DMS153 (cell line): ENCODE measurements at regions not wholly inside any gene's neighbourhood (a gene's known extent, or its start where the extent isn't known, plus 50 kb on each side); places are given as distances from the start of the nearest gene placed in this dataset.
A peak's percentile ranks its signal among the peaks of the same experiment; 100 is the strongest.
"Not testable (repeated sequence)": the region's sequence is repeated elsewhere in the genome, so short reads cannot be mapped to it uniquely, and the experiment has no call there.

Experiments used
- DNase-seq: peaks from one replicate; lab custom pipeline; 2025; lab: John Stamatoyannopoulos, UW

DNA sequence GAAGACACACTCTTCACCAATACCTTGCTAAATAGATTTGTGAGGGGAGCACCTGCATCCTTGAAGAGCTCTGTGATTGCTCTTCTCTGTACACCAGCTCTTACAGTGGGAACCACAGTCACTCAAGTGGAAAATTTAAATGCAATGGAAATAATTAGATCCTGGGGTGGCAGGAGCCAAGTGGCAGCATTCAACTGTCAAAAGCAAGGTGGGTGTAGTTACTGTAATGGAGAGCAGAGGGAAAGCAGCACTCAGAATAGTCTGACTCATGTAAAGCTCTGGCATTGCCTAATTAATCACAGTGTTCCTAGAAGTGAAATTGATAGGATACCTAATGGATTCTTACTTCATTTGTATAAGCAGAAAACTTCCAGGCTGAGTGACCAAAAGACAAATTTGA lies 245.8 kb downstream of the KCNE4 start:
- DNase-seq = peak; percentile 33

DNA sequence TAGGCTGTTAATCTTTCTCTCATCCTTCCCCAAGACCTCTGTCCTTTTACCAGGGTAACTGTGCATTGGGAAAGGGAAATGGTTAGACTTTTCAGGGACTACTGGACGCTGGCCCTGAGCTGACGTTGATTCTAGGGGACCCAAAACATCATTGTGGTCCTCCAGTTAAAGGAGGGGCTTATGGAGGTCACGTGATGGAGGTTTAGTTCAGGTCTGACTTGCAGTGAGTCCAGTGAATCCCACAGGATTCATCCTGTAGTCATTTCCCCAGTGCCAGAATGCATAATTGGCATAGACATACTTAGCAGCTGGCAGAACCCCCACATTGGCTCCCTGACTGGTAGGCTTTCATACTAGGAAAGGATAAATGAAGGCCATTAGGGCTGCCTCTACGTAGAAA lies 246.3 kb downstream of the KCNE4 start:
- DNase-seq = not testable (repeated sequence)

DNA sequence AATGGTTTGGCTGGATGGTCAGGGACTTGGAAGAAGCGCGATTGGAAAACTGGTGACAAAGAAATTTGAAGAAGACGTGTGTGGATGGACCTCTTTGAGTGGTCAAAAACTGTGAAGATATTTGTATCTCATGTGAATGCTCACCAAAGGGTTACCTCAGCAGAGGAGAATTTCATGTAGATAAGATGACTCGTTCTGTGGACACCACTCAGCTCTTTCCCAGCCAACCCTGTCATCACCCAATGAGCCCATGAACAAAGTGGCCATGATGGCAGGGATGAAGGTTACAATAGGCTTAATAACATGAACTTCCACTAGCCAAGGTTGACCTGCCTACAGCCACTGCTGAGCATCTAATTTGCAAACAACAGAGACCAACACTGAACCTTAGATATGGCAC lies 248.3 kb downstream of the KCNE4 start:
- DNase-seq = no peak

DNA sequence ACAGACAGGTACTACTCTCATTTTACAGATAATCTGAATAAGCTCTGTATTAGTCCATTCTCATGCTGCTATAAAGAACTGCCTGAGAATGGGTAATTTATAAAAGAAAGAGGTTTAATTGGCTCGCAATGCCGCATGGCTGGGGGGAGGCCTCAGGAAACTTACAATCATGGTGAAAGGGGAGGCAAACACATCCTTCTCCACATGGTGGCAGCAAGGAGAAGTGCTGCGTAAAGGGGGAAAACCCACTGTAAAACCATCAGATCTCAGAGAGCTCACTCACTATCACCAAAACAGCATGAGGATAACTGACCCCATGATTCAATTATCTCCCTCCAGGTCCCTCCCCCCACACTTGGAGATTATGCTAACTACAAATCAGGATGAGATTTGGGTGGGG lies 254.4 kb downstream of the KCNE4 start:
- no peak for DNase-seq

DNA sequence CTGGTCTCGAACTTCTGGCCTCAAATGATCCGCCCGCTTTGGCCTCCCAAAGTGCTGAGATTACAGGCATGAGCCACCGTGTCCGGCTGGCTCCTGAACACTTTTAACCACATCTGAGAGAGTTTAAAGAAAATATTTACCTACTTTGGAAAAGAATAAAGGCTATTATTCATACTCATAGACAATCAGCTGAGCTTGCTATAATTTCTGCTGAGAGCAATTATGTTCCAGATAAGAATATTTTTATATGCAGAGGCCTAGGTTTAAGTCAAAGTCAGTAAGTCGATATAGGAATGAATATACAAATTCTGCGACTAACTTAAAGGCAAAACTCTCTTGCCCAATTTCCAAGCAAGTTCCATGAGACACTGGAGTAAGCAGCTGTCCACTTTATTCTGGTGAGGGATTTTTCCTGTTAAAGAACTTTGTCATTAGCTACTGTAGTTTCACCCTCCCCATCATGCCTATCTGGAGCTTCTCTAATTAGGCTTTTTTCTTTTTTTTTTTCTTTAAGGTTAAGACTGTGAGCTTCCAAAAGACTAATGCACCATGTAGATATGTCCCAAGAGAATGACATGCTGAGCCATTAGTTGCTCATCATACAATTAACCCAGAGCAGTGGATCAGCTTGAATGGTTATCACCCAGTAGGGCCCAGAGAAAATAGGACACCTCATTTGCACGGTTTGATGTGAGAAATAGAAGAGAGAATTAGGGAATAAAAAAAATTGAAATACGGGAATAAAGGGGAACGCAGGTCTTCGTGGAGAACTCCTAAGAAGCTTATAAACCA lies 260.1 kb downstream of the KCNE4 start:
- no peak for DNase-seq

DNA sequence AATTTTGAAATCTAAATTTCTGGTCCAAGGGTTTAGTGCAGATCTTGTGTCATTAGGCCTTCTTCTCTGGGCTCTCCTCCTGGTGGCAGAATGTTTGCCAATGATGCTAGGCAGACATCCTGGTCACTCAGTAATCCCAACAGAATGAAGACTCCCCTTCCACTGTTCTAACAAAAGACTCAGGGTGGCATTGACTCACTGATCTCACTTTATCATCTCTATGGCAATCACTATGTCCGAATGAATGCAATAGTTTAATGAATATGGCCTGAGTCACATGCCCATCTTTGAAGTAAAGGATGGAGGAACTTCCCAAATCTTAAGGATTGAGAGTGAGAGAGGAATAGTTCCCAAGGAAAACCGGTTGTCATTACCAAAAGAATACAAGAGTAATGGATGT lies 261.1 kb downstream of the KCNE4 start:
- no peak for DNase-seq

DNA sequence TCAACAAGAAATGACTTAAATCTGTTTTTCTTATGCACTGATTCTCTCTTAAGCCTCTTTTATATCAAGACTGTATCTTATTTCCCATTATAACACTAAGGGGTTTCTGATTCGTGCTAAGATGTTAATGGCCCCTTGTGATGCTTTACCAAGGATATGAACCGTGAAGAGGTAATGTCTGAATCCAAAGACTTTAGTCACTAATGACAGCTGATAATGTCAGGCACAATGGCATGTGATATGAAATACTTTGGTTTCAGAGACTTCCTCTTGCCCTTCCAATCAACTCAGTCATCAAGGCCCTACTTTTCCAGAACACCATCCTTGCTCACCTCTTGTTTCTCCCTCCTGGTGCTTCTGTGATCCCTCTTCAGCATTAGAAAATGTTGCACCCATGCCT lies 262.8 kb downstream of the KCNE4 start:
- DNase-seq = no peak

DNA sequence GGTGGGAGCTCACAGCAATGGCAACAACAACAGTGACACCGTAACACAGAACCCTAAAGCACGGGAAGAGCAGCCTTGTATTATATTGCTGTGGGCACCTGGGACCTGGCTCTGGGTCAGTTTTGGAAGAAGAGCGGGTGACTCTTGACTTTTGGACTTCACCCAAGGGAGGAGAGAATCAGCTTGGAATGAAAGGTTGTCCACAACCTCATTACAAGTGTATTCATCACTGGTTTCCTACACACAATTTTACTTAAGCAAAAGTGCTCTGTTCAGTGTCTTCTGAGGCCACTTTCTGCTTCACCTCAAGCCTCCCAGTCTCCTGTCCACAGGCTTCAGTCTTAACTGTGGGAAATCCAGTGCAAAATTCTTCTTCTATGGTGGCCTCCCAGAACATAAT lies 263.8 kb downstream of the KCNE4 start:
- no peak for DNase-seq

DNA sequence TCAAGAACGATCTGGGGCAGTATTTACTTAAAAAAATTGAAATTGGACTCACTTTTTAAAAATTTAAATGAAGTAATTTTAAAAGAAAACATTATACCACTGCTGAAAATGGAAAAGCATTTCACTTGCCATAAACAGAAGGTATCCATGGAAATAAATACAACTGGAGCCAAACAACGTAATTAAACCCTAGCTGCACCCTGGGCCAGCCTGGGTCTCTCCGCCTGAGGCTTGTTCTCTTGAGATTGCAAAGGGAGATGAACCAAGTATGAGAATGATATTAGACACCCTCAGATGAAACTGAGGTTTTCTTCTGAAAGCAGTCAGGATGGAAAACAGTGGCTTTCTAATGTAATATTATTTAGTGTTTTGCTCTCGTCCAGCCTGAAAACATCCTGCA lies 264.4 kb downstream of the KCNE4 start:
- no peak for DNase-seq

DNA sequence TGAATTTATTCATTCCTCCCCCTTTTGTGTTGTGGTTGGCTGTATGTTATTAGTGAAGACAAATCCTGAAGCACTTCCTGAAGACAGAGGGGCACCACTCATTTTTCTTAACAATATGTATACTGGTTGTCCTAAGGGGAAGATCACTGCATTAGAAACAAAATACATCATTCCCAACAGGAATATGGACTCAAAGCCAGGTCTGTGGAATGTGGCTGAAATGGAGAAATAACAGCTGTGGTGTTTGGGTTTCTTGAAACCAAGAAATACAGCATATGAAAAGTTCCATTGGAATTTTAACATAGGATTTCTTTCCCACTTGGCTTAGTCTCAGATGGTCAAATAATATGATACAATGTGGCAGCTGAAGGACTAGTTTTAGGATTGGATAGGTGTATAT lies 267.6 kb downstream of the KCNE4 start:
- no peak for DNase-seq

DNA sequence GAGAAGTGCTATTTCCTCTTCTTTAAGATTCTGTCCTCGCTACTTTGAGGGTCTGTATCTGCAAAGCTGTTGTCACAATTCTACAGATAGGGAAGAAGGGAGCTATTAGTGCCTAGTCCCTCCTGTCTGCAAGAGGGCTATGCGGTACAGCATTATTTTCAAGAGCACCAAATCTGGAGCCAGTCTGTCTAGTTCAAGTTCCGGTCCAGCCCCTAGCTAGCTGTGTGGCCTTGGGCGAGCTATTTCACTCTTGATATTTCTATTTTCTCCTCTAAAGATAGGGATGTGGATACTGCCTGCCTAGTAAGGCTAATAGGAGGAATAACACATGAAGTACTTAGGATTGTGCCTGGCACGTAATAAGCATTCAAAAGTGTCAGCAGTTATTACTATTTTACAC lies 272.4 kb downstream of the KCNE4 start:
- no peak for DNase-seq

DNA sequence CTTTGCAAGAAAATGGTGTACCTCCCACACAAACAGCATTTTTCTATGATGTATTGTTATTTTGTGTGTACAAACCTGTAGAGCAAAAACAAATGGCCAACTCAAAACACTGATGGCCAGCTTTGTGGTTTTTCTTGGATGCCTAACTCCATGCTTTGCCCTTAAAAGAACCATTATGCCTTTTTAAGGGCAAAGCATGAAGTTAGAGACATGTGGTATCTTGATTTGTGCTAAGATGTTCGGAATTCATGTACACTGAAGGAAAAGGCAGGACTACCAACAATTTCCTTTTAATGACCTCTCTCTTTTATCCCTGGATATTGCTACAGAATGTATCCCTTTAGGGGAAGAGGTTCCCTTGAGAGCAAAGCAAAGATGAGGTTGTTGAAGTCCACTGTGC lies 273.6 kb downstream of the SCG2 start:
- no peak for DNase-seq

DNA sequence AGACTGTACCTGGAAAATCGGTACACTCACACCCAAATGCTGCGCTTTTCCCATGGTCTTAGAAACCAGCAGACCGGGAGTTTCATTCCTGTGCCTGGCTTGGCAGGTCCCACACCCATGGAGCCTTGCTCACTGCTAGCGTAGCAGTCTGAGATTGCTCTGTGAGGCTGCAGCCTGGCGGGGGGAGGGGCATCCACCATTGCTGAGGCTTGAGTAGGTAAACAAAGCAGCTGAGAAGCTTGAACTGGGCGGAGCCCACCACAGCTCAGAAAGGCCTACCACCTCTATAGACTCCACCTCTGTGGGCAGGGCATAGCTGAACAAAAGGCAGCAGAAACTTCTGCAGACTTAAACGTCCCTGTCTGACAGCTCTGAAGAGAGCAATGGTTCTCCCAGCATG lies 271.4 kb downstream of the SCG2 start:
- not testable (repeated sequence) for DNase-seq

DNA sequence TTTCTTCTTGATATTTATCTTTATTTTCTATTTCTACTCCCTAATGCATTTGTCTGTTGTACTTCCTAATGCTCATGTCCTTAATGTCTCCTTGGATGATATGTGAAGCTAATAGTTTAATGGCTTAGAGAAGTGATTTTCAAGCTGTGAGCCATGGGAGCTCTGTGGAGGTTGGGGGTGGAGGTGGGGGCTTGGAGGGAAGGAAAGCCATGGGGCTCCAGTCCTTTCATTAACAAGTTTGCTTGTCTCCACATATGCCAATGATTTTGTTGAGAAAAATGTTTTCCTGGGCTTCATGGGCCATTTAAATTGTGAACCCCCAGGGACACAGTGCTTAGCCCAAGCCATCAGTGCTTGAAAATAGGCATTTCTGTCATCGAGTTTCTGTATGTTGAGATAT lies 264.1 kb downstream of the SCG2 start:
- no peak for DNase-seq

DNA sequence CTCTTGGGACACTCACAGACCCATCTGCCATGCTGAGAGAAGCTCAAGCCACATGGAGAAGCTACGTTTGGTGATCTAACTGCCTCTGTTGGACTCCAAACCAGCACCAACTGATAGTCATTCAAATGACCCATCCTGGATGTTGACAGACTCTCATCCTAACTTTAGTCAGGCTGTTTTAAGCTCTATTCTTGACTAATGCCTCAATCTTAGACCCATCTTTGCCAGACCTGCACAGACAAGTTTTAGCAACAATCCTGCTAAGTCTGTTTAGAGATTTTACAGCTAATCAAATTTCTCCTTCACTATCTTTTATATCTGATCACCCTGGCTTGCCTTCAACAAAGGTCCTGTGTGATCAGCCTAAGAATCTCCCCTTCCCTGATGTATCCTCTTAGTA lies 245.1 kb downstream of the SCG2 start:
- no peak for DNase-seq

DNA sequence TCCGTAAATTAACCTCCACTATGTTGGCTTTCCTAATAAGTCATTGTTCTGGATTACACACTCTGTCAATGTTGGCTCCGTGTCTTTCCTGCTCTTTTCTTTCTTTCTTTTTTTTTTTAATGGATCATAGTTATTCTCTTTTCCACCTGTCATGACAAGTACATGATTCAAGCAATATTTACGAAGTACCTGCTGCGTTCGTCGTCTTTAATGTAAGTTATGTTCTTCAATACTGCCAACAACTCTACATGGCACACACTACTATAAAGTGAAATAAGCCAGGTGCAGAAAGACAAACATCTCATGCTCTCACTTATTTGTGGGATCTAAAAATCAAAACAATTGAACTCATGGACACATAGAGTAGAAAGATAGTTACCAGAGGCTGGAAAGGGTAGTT lies 239.1 kb downstream of the SCG2 start:
- DNase-seq = peak; percentile 83

DNA sequence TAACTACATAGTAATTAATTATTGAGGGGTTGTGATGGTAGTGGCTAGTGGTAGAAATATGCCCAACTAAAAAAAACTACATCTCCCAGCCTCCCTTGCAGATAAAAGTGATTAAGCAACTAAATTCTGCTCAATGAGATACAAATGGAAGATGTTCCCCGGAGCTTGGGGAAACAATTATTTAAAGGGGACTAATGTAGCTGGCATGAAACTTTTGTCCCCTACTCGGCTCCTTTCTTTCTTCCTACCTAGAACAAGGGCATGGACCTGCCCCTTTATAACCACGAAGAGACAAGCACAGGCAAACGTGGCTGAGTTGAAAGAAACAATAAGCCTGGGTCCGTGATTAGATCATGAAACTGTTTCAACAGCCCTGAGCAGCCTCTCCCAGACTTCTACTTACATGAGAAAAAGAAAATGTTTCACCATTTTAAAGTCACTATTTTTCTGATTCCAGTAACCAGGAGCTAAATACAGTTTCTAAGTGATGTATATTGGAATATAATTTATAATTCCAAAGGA lies 236.9 kb downstream of the SCG2 start:
- no peak for DNase-seq

DNA sequence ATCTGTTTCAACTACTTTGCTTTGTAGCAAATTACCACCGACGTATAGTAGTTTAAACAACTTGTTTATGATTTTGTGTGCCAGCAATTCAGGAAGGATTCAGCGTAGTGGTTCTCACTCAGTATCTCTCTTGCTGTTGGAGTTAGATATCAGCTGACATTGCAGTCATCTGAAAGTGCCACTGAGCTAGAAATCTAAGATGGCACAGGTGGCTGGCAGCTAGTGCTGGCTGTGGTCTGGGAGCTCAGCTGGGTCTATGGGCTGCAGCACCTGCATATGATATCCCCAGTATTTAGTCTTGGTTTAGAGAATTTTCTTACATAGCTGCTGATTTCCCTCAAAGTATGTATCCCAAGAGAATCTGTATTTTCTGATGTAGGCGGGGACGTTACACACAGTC lies 235.6 kb downstream of the SCG2 start:
- DNase-seq = no peak

DNA sequence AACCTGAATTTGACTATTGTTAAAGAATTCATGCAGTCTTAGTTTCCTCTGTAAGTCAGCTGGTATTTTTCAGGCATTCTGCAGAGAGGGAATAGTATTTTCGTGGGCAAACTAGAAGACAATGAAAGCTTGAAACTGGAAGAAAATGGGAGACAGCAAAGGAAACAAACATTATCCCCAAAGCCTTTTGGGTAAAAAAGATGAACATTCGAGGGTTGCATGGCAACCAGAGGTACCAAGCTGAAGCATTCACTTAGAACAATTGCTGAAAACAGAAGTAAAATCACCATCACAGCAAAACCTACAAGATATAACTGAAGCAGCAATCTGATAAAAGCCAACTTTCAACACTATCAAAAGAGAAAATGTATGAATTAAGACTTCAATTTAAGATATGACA lies 233.7 kb downstream of the SCG2 start:
- DNase-seq = no peak

DNA sequence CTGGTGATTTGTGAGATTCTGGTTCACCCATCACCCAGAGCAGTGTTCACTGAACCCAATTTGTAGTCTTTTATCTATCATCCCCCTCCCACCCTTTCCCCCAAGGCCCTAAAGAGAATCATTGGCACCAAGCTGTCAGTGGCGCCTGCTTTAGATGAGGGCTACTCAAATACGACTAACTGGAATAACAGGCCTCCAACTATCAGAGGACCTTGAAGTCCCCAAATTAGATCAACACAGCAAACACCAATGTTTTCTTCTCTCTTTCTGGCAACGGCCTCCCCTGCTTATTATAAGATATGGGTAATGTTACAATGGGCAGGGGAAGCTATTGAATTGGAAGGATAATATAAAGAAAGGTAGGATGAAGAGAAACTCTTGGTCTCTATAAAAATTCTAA lies 232.3 kb downstream of the SCG2 start:
- no peak for DNase-seq

DNA sequence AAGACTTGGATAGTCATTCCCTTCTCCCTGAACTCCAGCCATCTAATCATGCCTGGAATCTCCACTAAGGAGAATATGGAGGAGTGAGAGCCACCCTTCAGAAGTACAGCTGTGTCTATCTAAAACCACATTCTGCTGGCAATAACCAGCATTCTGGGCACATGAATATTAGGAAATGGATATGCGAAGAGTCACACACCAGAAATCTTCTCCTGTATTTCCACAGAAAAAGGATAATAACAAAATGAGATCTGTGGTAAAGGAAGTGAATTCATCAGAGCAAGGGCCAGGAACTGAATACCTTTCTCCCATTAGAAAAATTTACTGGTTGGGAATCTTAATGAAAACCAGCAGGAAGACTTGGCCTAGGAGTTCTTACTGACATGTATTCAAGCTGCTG lies 218.8 kb downstream of the SCG2 start:
- DNase-seq = no peak

DNA sequence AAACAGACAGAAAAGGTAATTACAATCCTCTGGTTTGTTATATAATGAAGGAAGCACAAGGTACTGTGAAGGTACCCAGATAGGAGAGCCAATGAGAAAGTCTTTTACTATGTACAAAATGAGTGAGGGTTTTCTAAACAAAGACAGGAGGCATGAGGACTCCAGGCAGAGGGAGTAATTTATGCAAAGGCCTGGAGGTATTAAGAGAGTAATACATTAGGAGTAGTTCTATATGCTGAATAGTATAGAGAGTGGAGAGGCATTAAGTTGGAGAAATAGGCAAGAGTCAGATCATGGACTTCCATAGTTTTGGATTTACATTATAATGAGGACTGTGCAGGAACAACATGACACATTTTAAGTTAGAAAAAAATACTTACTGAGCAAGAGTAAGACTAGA lies 216.0 kb downstream of the SCG2 start:
- DNase-seq = no peak

DNA sequence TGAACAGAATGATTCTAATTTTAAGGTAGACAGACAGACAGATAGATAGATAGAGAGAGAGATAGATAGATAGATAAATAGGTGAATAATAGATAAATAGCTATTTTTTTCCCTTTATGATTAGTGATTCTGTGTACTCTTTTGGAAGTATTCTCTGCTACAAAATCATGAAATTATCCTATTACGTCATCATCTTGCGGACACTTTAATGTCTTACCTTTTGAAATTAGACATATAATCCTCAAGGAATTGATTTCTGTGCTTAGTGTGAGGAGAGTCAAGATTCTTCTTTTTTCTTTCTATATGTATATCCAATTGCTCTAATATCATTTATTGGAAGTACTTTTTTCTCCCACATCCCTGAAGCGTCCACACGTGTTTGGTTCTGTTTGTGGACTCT lies 215.2 kb downstream of the SCG2 start:
- no peak for DNase-seq

DNA sequence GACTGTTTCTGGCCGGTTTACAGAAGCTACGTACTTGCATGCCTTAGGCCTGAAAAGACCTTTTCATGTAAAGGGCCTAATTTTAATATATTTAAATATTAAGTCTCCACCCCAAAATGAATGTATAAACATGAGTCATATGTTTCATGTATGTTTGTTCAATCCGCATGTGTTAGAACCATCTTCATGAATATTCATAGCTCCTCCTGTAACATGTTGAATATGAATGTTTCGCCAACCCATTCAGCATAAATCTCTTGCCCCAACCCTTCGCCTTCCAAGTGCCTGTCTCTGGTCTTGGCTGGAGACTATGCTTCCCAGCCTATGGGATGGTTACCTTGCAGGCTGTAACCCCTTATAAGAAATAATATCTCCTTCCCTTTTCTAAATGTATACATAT lies 212.5 kb downstream of the SCG2 start:
- DNase-seq = no peak
